HuH-7.5 (cell line): ENCODE measurements at regions not wholly inside any gene's neighbourhood (a gene's known extent, or its start where the extent isn't known, plus 50 kb on each side); places are given as distances from the start of the nearest gene placed in this dataset.
"Not testable (repeated sequence)": the region's sequence is repeated elsewhere in the genome, so short reads cannot be mapped to it uniquely, and the experiment has no call there.

Source experiments
- DNase-seq: peaks from one replicate; pipeline ENCODE4 v3.0.0; 2011; ENCODE audit warnings: low spot score

DNA sequence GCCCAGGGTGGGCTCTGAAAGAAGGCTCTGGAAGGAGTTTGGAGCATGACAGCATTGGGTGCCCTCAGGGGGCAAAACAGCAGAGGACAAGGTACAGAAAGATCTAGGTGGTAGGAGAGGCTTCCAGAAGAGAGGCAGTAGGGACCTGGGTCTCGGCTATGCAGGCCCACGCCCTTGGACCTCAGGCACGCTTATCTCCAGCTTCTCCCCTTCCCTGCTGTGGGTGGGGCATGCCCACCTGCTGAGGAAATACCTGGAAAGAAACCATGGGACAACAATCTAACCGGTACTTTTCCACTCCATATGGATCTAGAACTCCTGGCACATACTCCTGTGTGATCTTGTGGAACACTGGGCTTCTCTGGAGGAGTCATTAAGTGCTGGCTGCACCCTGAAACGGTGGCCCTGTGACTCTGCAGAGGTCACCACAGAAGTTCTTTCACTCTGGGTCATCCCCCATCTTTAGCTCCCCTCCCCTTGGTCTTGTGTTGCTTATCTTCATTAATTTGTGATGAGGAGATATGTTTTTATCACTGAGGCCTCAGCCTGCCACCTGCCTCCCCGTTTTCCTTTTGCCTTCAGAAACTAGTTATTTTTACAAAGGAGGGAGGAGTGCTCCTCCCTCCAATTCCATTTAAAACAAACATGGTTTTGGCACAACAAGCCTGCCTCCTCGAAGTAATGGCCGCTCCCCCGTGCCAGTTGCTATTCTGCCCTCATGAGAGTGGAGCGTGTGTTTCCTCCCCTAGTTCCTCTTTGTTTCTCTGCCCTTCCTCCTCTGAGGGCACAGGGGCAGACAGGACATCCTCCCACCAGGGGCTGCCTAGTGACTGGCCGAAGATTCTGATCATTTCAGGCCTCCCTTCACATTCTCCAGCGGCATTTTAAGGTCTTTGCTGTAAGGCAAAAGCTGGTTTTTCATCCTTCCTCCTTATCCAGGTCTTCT is 78.0 kb upstream of the ATP5PO start:
- DNase-seq, result no peak

DNA sequence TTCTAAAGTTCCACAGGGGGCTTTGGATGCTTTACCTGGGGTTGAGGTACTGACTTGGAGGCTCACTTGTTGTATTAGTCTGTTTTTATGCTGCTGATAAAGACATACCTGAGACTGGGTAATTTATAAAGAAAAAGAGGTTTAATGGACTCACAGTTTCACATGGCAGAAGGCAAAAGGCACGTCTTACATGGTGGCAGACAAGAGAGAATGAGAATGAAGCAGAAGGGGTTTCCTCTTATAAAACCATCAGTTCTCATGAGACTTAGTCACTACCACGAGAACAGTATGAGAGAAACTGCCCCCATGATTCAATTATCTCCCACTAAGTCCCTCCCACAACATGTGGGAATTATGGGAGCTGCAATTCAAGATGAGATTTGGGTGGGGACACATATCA is 76.8 kb upstream of the ATP5PO start:
- not testable (repeated sequence) for DNase-seq

DNA sequence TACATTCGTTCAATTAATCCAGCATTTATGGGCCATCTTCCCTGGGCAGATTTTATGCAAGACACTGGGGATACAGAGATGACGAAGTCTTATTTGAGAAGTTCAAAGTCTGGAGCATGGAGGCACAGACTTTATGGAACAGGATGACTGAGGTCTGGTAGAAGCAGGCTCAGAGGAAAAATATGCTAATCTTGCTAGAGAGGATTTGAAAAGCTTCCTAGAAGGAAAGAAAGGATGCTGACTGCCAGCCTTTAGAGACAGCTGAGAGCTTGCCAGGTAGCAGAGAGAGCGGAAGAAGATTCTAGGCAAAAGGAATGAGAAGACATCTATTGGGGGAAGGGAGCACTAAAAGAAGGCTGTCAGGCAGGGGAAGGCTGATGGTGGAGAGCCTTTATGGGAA is 75.5 kb upstream of the ATP5PO start:
- no peak for DNase-seq

DNA sequence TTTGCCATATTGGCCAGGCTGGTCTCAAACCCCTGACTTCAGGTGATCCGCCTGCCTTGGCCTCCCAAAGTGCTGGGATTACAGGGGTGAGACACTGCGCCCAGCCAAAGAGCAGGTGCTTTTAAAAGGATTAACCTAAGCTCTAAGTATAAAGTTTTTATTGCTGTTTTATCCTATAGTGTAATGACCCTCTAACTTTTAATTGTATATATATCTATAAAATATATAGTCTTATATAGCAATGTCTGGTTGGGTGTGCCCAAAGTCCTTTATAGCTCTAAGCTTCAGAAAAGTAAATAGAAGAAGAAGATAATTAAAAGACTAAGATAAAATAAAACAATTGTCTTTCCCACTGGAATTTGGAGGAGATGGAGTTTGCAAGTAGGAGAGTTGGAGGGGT is 73.8 kb upstream of the ATP5PO start:
- no peak for DNase-seq

DNA sequence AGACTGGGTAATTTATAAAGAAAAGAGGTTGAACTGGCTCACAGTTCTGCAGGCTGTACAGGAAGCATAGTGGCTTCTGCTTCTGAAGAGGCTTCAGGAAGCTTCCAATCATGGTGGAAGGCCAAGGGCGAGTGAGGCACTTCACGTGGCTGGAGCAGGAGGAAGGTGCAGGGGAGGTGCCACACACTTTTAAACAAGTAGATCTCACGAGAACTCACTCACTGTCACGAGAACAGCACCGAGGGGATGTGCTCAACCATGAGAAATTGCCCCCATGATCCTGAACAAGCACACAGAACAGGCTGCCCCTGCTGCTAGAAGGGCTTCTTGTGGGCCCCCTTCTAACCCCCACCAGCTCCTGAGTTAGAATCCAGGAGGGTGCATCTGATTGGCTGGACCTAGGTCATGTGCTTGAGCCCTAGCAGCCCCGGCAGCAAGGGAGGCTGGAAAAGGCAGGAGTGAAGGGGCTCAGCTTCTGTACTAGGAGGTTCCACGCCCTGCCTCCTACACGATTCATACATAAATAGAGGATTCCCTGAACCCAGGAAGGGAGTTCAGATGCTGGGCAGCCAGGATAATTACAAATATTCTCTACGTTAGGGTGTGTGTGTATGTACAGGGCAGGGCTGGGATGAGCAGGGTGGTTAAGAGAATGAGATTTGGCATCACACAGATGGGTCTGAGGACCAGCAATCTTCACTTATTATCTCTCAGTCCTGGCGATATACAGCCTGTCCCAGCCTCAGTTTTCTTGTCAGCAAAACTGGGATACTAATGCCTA is 72.8 kb upstream of the ATP5PO start:
- DNase-seq, result no peak

DNA sequence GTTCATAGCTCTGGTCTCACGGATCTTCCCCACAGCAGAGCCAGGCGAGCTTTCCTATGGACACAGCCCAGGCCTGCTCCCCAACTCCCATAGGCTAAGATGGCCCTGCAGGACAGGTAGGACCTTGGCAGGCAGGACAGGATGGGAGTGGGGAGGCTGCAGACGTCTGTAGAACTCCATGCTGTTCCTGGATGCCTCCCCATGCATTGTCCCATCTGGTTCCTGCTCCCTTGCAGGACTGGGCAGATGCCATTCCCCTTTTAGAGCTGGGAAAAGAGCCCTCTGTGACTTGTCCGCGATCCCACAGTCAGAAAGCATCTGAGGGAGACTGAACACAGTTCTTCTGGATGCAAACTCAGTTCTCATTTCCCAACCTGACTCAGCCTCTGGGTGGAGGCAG is 71.9 kb upstream of the ATP5PO start:
- DNase-seq, result no peak

GRCh38 chr21:33985117-33986050 is 69.8 kb upstream of the ATP5PO start:
- no peak for DNase-seq

- no peak for DNase-seq
Observed at GRCh38 chr21:33984021-33984481, 68.4 kb upstream of the ATP5PO start.

DNA sequence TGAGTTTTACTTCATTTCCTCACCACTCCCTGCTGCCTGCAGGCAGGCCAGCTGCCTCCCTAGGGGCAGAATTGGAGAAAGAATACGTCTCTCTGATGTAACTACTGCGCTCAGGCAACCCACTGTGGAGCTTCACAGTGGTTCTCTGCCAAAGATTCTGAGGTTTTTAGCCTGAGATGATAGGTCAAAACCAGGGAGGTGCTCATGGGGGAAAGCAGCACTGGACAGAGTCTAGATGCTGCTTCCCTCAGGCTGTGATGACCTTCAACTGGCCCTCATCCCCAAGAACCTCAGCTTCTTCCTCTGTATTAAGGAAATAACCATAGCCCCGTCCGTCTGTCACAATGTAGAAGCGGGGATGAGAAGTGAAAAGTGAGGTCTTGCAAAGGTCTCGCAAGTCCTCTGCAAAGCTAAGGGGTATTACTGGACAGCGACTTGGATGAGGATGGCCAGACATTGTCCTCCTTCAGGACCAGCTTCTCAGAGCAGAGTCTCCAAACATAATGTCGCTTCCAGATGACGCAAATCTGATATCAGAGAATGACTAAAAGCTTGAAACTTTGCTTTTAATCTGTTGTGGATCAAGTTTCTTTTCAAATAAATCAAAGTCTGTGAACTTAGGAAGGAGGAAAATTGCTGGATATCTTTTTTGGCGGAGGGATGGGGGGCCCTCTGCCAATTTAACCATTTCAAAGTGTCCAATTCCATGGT is 65.9 kb upstream of the ATP5PO start:
- no peak for DNase-seq

DNA sequence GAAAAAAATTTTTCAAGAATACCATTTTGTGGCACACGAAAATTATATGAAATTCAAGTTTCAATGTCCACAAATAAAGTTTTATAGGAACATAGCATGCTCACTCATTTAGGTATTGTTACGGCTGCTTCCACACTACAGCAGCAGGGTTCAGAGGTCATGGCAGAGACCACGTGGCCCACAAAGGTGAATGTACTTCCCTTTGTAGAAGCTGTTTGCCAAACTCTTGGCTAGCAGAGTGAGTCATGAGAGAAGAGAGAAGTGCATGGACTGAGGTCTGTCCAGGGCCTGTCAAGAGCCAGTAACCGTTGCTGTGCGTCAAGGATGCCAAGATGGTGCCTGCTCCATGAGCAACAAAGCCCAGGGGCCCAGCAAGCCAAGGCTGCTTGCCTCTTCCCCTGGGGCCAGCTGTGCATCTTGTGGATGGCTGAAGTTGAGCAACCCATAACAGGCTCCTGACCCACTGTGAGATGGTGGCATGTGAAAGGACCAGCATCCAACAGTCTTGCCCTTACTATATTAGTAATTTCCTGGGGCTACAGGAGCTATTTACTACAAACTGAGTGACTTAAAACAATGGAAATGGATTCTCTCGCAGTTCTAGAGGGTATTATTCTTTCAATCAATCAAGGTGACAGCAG is 64.8 kb upstream of the ATP5PO start:
- DNase-seq, result no peak

DNA sequence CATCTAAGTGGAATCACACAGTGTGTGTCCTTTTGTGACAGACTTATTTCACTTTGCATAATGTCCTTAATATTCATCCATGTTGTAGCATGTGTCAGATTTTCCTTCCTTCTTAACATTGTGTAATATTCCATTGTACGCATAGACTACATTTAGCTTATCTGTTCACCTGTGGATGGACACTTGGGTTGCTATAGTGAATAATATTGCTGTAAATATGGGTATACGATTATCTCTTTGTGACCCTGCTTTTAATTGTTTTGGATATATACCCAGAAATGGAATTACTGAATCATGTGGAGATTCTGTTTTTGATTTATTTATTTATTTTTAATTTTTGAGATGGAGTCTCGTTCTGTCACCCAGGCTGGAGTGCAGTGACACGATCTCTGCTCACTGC is 63.0 kb upstream of the ATP5PO start:
- DNase-seq, result no peak

GRCh38 chr21:33977721-33978369 is 62.2 kb upstream of the ATP5PO start:
- no peak for DNase-seq

- no peak for DNase-seq
Observed at GRCh38 chr21:33977017-33977720, 61.6 kb upstream of the ATP5PO start.

- DNase-seq, result no peak
Observed at GRCh38 chr21:33976082-33977016, 60.7 kb upstream of the ATP5PO start.

GRCh38 chr21:33975548-33976081 is 60.0 kb upstream of the ATP5PO start:
- no peak for DNase-seq

DNA sequence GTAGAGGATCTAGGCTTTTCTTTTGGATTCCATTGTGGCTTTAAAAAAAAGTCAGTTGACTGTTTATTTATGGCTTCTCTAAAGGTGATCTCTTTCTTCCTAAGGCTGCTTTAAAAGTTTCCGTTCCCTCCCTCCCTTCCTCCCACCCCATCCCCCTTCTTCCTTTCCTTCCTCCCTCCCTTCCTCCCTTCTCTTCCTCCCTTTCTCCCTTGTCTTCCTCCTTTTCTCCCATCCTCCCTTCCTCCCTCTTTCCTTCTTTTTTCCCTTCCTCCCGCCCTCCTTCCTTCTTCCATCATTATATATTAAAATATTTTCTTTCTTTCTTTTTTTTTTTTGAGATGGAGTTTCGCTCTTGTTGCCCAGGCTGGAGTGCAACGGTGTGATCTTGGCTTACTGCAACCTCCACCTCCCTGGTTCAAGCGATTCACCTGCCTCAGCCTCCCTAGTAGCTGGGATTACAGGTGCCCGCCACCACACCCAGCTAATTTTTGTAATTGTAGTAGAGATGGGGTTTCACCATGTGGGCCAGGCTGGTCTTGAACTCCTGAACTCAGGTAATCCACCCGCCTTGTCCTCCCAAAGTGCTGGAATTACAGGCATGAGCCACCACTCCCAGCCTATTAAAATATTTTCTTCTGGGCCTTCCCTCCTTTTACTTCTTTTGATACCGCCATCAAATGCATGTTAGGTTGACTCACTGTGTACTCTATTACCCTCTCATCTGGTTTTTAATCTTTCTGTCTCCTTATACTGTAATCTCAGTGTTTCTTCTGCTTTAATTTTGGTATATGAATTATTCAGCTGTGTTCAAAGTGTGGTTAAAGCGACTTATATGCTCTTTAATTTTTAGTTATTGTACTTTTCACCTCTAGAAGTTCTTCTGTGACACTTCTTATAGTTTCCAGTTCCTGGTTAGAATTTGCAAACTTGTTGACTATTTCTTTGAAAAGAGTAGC is 59.2 kb upstream of the ATP5PO start:
- DNase-seq, result no peak

DNA sequence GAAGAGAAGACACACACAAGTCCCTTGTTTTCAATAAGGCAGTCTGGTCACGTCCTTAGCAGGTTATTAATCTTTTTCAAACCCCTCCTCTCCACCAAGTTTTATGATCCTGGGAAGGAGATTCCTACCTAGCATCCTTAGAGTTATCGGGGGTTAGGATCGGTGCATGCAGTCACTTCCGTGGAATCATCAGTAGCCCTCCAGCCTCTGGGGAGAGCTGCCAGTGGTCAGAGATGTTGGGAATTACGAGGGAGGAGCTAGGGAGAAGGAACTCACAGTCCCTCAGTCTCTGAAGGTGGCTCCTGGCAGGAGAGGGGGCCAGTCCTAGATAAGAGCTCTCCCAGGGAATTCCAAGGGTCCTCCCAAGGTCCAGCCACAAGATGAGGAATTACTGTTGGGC is 57.7 kb upstream of the ATP5PO start:
- no peak for DNase-seq
